GM19099 (cell line): ENCODE measurements at regions not wholly inside any gene's neighbourhood (a gene's known extent, or its start where the extent isn't known, plus 50 kb on each side); places are given as distances from the start of the nearest gene placed in this dataset.

Experiments used
- POLR2A ChIP-seq: IDR thresholded peaks from 3 replicates; pipeline ENCODE4 v1.6.1; 2011; ENCODE audit warnings: low read depth; ENCODE audit not compliant: insufficient read length; ENCODE audit errors: extremely low read depth

DNA sequence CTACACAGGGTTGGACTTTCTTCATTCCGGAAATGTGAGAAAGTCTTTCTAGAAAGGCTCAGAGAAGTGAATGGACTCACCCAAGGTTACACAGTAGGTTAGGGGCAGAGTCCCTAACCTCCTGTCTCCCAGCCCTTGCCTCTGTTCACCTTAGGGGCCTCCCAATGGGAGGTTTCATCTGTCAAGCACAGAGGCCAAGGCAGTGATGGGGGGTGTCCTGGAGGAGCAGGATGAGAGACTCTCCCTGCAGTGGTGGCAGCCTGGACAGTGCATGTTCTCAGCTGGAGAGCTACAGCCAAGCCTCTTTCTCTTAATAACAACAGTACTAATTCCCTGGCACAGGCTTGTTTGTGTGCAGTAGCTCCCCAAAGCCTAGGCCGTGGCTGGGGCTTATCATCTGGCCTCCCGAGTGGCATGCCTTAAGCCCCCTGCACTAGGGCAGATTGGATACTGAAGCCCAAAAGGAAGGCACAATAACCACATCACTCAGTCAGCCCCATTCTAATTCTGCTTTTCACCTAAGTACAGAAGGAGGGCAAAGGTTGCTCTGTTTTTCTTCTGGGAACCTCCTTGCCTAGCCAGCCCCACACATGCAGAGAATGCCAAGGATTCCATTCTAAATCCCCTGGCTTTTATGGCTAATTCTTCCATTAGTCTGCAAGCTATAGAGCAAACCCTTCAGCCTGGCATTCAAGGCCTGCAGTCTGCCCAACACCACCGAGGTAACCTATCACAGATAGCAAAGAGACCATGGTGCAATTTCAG lies 50.2 kb upstream of the XPA start:
- TF ChIP-seq POLR2A, result no peak

DNA sequence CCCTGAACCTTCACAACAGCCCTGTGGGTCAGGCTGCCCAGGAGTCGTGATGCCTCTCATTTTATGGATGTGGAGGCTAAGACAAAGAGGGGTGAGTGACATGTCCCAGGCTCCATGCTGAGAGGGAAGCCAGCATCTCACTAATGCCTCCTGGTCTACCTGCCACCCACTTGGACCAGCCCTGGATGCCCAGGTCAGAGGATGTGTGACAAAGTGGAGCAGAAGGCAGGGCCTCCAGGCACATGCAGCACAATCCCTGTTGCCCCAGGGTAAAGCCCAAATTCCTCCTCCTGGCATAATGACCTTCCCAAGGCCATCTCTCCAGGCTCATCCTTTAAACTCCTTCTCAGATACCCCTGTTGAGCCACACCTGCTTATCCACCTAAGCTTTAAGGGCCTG lies 51.4 kb upstream of the XPA start:
- TF ChIP-seq POLR2A, result no peak

DNA sequence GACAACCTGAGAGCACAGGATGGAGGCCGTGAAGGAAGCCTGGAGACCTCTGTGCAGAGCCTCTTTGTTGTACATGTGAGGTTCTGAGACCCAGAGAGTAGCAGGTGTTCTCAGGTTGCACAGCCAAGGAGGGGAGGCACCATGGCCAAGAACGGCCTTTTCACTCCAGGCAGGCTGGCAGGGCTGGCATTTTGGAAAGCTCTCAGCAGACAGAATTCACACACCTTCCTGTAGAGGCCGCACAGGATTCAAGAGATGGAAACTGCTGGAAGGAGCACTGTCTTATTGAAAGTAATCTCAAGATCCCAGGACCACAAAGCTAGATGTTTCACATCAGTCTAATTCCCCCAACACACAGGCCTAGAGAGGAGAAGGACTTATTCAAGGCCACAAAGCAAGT lies 52.8 kb upstream of the XPA start:
- no peak for TF ChIP-seq POLR2A

DNA sequence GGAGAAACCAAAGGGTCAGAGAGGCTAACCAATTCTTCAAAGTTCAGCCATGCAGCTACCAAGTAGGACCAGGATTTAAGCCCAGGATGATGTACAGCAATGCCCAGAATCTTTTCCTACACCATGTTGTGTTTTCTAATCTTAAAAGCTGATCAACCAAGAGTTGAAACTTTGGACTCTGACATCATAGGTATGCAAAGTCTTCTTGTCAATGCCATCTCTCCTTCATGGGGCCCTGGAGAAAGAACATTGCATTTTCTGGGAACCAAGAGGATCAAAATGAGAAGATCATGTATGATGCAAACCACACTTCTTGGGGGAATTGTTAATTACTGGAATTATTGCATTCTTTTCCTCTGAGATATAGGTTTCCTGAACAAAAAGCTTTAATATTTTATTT lies 54.4 kb upstream of the XPA start:
- no peak for TF ChIP-seq POLR2A

DNA sequence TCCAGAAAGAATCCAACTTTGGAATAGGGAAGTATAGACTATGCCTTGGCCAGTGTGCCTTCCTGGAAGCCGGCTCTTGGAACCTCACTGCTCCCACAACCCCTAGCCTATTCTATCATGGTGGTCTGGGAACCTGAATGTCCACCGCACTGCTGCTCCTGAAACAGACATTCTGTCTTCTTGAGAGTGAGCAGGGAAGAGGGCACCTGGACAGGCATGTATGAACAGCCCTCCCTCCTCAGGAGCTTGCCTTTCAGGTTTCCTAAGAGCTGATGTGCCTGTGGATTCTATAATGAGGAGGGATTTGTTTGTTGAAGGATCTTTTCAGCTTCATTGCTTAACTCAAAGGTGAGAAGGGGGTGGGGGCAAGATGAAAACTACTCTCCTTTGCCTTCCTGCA lies 55.1 kb upstream of the XPA start:
- TF ChIP-seq POLR2A, result no peak

DNA sequence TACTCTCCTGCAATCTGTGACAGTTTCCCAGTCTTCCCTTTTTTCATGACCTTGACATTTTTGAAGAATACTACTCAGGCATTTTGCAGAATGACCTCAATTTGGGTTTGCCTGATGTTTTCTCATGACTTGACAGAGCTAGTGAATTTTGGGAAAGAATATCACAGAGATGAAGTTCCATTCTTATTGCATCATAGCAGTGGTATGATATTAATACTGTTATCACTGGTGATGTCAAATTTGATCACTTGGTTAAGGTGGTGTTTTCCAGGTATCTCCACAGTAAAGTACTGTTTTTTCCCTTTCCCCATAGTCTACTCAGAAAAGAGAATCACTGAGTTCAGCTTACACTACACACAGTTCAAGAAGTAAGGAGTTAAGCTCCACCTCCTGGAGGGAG lies 56.2 kb upstream of the XPA start:
- TF ChIP-seq POLR2A, result no peak

DNA sequence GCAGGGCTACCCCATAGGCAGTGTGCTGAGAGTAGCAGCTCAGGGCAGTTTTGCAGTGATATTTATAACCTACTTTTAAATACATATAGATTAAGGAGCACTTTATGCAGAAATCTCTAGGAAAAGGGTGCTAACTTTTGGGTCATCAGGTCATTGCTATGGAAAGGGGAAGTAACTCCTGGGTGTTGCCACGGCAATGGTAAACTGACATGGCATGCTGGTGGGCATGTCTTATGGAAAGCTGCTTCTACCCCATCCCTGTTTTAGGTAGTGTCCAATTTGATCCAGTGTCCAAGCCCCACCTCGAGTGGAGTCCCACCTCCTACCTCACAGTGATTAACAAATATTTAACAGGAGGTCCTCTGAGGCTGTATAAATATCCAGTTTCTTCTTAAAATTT lies 56.8 kb upstream of the XPA start:
- TF ChIP-seq POLR2A, result no peak

DNA sequence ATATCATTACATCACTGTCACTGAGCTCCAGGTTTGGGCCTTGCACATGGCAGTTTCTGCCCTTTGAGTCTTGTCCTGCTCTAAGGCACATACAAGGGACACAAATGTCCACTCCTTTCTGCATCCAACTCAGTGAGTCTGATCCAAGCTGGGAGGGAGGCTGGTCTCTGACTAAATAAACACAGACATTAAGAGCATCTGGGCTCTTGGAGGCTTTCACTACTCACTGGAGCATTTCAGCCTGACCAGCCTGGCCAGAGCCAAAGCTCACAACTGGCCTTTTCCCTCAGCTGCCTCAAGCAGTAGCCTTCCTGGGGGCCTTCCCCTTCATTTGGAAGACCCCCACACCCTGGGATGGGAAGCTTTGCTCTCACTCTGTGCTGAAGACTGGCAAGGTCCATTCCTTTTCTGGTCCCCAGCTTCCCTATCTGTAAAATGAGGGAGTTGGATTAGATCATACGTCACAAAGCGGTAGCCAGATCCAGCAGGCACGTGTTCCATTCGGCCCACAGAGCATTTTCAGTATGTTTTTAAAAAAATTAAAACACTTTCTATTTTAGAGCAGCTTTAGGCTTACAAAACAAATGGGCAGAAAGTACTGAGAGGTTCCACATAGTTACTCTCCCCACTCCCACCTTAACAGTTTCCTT lies 58.6 kb upstream of the XPA start:
- TF ChIP-seq POLR2A, result no peak

DNA sequence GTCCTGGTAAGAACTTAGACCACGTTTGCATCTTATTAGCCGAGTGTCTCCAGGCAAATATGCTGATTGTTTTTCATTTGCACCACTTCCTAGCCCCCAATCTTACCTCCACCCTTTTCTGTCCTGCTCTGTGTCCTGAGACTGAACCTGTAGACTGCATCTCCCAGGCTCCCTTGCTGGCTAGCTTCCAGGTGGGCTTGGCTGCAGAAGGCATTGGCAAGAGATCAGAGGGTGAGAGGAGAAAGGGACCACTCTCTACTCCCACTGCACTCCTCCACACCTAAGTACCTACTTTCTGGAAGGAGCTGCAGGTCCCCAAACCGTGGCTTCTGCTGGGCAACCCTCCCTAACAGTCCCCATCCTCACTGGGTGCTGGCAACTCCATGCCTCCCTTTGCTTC lies 59.9 kb upstream of the XPA start:
- no peak for TF ChIP-seq POLR2A

DNA sequence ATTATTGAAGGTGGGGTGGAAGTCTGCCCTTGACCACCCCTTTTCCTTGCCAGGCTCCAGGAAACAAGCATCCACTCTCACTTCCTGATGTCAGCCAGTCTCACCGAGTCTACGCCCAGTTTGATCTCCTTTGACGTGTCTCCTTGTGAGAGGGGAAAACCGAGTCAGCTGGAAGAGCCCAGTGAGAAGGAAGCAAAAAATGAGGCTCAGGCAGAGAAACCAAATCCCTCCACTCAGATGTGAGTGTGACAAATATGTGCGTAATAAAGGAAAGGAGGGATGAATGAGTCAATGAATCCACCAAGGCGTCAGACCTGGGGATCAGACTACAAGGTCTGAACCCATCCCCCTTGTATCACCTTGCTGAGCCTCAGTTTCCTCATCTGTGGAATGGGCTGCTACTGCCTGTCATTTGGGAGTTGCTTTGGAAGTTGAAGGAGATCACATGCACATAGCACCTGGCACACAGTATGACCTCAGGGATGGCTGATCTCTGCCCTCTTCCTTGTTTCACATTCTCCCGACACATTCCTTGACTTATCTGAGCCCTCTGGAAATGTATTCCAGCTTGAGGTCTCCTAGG lies 61.3 kb upstream of the XPA start:
- no peak for TF ChIP-seq POLR2A

DNA sequence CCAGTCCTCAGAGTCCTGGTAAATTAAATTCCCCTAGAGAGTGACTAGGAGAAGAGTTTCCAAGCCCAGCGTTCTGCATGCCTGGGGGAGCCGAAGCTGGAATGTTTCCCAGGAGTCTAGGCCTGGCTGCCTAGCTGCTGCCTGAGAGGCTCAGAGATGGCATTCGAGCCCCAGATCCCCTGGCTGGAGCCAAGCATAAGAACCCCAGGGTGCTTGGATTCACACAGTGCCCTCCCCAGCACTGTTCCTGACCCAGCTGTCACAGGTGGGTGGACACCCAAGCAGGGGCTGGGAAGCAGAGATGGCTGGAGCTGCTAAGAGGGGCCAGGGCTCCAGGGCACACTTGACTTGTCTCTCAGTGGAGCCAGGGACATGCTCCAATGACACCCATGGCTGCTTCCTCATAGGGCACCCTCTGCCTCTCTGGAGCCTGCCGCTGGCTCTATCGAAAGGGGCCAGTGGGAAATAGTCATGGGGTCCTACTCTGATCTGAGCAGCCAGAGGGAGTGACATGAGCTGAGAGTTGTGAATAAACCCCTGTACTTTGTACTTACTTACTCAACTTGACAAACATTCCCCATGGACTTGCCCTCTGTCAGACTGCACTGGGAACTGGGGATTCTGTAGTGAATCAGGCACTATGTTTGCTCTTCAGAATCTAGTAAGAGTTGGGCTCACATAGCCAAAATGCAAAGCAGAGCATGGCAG lies 62.6 kb upstream of the XPA start:
- TF ChIP-seq POLR2A, result no peak

DNA sequence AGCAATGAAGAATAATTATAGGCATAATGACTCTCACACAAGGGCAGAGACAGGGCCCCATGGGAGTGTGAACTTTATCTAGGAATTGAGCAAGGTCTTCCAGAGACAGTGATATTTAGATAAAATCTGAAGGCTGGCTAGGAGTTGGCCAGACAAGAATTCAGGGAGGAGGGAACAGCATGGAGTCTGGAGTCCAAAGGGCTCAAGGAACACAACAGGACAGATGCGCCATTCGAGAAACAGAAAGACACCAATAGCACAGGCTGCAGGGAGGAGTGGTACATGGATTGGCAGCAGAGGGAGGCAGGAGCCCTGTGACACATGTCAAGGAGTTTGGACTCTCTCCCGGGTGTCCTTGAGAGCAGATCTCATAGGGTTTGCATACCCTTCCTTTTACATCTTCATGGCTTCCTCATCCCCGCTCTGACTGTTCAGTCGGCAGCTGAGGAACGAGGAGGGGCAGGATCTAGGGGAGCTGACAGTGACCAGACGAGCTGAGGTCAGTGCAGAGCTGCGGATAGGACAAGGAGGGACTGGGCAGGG lies 64.0 kb upstream of the XPA start:
- no peak for TF ChIP-seq POLR2A

DNA sequence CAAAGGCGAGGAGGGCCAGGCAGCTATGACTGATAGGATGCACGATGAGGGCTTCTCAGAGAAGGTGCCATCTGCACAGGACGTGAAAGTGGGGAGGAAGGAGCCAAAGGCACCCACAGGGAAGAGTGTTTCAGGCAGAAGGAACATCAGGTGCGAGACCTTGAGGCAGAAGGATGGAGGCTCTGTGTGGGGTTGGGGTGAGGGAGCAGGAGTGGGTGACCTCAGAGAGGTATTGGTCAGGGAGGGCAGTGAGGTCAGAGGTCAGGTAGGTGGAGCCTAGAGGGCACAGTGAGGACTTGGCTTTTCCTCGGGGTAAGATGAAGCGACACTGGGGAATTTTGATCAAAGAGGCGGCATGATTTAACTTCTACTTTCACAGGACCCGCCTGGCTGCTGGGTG lies 64.7 kb upstream of the XPA start:
- TF ChIP-seq POLR2A, result no peak

DNA sequence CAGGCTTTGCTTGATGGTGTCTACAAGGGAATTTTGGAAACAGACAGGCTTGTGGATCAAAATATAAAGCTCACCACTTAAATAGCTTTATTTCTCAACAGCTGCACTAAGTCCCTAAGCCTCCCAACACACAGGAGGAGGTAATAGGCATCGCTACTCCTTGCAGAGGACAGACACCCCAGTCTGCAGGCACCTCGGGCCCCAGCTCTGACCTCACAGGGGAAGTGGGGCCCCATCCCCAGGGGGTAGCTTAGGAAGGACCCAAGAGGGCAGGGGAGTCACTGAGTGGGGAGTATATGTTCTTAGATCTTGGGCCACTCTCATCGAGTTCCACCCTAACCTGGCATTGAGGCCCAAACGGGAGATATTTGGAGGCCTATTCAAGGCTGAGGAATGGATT lies 66.7 kb upstream of the XPA start:
- no peak for TF ChIP-seq POLR2A

DNA sequence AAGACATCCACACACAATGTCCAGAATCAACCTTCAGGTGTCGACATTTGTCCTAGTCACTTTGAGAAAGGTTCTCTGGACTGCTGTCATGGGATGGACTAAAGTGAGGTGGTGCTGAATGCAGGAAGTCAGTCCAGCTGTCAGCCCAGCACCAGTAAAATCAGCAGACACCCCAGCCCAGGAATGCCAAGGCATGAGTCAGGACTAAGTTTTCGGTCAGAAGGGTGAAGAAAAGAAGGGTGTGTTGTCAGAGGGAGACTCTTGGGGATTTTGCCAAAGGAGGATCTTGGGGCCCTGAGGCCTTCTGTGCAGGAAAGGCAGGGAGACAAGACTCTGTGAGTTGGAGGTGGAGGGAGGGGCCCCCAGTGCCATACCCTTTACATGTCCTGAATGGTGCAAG lies 69.0 kb upstream of the XPA start:
- TF ChIP-seq POLR2A, result no peak
